Osteoblast (primary cell): ENCODE measurements at regions not wholly inside any gene's neighbourhood (a gene's known extent, or its start where the extent isn't known, plus 50 kb on each side); places are given as distances from the start of the nearest gene placed in this dataset.

Experiments
- DNase-seq: peaks from one replicate; pipeline ENCODE4 v3.0.0; 2011; ENCODE audit warnings: low spot score, mixed read lengths; ENCODE audit not compliant: insufficient read length; ENCODE audit errors: missing footprints
- H2AFZ ChIP-seq: 2 replicates; pipeline ENCODE4 v1.6.0; 2011; ENCODE audit warnings: mild to moderate bottlenecking, low read length
- H3K27ac ChIP-seq: 2 replicates; pipeline ENCODE4 v1.5.1; 2011; ENCODE audit warnings: mild to moderate bottlenecking, low read depth, low read length, moderate library complexity
- H3K27me3 ChIP-seq: 2 replicates; pipeline ENCODE4 v1.6.0; 2012; ENCODE audit warnings: mild to moderate bottlenecking, control low read depth, inconsistent platforms, low read length, moderate library complexity; ENCODE audit not compliant: insufficient read depth
- H3K36me3 ChIP-seq: 2 replicates; pipeline ENCODE4 v1.5.1; 2011; ENCODE audit warnings: mild to moderate bottlenecking, low read length, control low read depth, moderate library complexity; ENCODE audit not compliant: insufficient read depth
- H3K4me1 ChIP-seq: 2 replicates; pipeline ENCODE4 v1.5.1; 2011; ENCODE audit warnings: mild to moderate bottlenecking, low read length, control low read depth, moderate library complexity; ENCODE audit not compliant: insufficient read depth
- H3K4me2 ChIP-seq: 2 replicates; pipeline ENCODE4 v1.6.0; 2011; ENCODE audit warnings: mild to moderate bottlenecking, low read length; ENCODE audit not compliant: insufficient read depth
- H3K4me3 ChIP-seq: fragments of 200-600 bp; sonication (generic); 3 replicates; pipeline ENCODE4 v1.5.1; 2012; ENCODE audit warnings: mild to moderate bottlenecking, low read length, inconsistent platforms; ENCODE audit not compliant: insufficient read depth
- H3K79me2 ChIP-seq: 2 replicates; pipeline ENCODE4 v1.6.0; 2012; ENCODE audit warnings: mild to moderate bottlenecking, low read length, control low read depth, inconsistent platforms; ENCODE audit not compliant: insufficient read depth
- H3K9me3 ChIP-seq: 2 replicates; pipeline ENCODE4 v1.5.1; 2011; ENCODE audit warnings: low read depth, low read length, control low read depth
- H4K20me1 ChIP-seq: 2 replicates; pipeline ENCODE4 v1.6.0; 2012; ENCODE audit warnings: mild to moderate bottlenecking, low read length, control low read depth; ENCODE audit not compliant: insufficient read depth
- TF ChIP-seq, protein P1 (sequence below): IDR thresholded peaks from 2 replicates; pipeline ENCODE4 v1.5.1; 2011; ENCODE audit warnings: mild to moderate bottlenecking, low read depth, low read length, moderate library complexity; ENCODE audit errors: extremely low read depth

GRCh38 chr4:153950100-153950979 is 161.5 kb upstream of the SFRP2 start:
- Histone ChIP-seq H3K79me2 (no peaks in the 10 kb centered on the region), H4K20me1 (no peaks in the 10 kb centered on the region), H3K9me3 (no peaks in the 10 kb centered on the region), H3K27ac (no peak overlapping the region), H3K4me1 (no peaks in the 10 kb centered on the region), H3K4me3 (no peak overlapping the region), H3K27me3 (no peaks in the 10 kb centered on the region), H3K36me3 (no peaks in the 10 kb centered on the region), H2AFZ (no peak overlapping the region), H3K4me2 (no peak overlapping the region)
- no peak for DNase-seq
- TF ChIP-seq, protein P1, sequence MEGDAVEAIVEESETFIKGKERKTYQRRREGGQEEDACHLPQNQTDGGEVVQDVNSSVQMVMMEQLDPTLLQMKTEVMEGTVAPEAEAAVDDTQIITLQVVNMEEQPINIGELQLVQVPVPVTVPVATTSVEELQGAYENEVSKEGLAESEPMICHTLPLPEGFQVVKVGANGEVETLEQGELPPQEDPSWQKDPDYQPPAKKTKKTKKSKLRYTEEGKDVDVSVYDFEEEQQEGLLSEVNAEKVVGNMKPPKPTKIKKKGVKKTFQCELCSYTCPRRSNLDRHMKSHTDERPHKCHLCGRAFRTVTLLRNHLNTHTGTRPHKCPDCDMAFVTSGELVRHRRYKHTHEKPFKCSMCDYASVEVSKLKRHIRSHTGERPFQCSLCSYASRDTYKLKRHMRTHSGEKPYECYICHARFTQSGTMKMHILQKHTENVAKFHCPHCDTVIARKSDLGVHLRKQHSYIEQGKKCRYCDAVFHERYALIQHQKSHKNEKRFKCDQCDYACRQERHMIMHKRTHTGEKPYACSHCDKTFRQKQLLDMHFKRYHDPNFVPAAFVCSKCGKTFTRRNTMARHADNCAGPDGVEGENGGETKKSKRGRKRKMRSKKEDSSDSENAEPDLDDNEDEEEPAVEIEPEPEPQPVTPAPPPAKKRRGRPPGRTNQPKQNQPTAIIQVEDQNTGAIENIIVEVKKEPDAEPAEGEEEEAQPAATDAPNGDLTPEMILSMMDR, result no peak

DNA sequence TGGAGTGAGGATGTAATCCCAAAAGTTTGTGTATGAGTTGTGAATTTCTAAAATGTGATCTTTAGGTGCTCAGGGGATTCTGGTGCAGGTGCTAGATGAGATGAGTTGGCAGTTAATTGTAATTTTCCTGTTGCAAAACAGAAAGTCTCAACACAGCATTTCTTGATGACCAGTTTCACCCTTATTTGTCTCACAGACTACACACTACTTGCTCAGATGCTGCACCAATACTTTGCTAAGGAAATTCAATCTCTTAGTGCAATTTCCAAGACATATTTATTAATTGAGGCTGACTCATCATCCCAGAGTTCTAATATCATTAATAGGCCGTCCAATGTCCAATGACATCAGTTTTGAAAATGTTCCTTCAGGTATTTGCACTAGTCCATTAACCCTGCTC is 159.2 kb upstream of the SFRP2 start:
- Histone ChIP-seq H3K4me3 (no peak overlapping the region), H3K4me1 (no peaks in the 10 kb centered on the region), H4K20me1 (no peaks in the 10 kb centered on the region), H3K79me2 (no peaks in the 10 kb centered on the region), H3K4me2 (no peak overlapping the region), H3K36me3 (no peaks in the 10 kb centered on the region), H3K9me3 (no peaks in the 10 kb centered on the region), H3K27ac (no peak overlapping the region), H2AFZ (no peak overlapping the region), H3K27me3 (no peaks in the 10 kb centered on the region)
- TF ChIP-seq, protein P1, result no peak
- no peak for DNase-seq

GRCh38 chr4:153947124-153947523 is 158.2 kb upstream of the SFRP2 start:
- Histone ChIP-seq H3K27me3 (no peaks in the 10 kb centered on the region), H3K79me2 (no peaks in the 10 kb centered on the region), H2AFZ (no peak overlapping the region), H3K4me2 (no peak overlapping the region), H3K27ac (no peak overlapping the region), H3K36me3 (no peaks in the 10 kb centered on the region), H3K4me3 (no peak overlapping the region), H3K9me3 (no peaks in the 10 kb centered on the region), H4K20me1 (no peaks in the 10 kb centered on the region), H3K4me1 (no peaks in the 10 kb centered on the region)
- no peak for DNase-seq
- TF ChIP-seq, protein P1, result no peak

DNA sequence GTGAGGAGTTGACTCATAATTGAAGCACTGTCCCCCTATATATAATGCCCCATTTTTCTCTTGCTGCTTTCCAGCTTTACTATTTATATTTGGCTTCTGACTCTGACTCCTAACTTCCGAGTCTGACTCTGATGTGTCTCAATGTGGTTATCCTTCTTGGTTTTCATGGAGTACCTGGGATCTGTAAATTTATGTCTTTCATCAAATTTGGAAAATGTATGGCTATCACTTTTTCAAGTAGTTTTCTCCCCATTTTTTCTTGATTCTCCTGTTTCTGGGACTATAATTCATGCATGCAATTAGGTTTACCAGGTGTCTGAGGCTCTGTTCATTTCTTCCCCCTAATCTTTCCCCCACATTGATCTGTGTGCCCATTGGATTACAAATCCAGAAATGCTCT is 156.8 kb upstream of the SFRP2 start:
- Histone ChIP-seq H3K4me2 (no peak overlapping the region), H2AFZ (no peak overlapping the region), H3K4me3 (no peak overlapping the region), H3K36me3 (no peaks in the 10 kb centered on the region), H3K4me1 (no peaks in the 10 kb centered on the region), H3K27ac (no peak overlapping the region), H3K9me3 (no peaks in the 10 kb centered on the region), H4K20me1 (no peaks in the 10 kb centered on the region), H3K27me3 (no peaks in the 10 kb centered on the region), H3K79me2 (no peaks in the 10 kb centered on the region)
- DNase-seq, result no peak
- TF ChIP-seq, protein P1, result no peak
